ENCODE measurements at regions not wholly inside any gene's neighbourhood (a gene's known extent, or its start where the extent isn't known, plus 50 kb on each side); places are given as distances from the start of the nearest gene placed in this dataset.

GRCh38 chr3:152056481-152056880, 183.0 kb downstream of the SUCNR1 start:
- DNase-seq: no peak

DNA sequence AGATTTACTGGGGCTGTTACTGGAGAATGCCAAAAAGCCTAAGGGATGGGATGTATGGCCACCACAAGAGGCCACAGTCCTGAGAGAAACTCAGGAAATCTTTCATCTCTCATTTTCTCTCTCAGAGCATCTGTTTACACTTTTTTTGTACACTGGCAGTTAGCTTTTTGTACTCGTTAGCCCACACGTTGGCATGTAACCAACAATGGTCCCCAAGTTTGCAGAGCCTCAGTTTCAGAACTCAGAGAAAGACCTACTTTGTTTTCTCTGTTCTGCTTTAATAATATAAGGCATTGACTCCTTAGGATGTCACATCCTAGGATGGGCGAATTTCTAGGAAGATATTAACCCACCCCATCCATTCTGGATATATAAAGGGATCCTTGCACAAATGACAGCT, 183.5 kb downstream of the SUCNR1 start:
- DNase-seq: no peak

DNA sequence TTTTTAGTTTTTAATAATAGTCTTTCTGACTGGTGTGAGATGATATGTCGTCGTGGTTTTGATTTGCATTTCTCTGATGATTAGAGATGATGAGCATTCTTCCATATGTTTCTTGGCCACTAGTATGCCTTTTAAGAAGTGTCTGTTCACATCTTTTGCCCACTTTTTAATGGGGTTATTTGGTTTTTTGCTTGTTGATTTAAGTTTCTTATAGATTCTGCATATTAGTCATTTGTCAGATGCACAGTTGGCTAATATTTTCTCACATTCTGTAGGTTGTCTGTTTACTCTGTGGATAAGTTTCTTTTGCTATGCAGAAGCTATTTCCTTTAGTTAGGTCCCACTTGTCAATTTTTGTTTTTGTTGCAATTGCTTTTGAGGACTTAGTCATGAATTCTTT, 185.4 kb downstream of the SUCNR1 start:
- no peak for DNase-seq

DNA sequence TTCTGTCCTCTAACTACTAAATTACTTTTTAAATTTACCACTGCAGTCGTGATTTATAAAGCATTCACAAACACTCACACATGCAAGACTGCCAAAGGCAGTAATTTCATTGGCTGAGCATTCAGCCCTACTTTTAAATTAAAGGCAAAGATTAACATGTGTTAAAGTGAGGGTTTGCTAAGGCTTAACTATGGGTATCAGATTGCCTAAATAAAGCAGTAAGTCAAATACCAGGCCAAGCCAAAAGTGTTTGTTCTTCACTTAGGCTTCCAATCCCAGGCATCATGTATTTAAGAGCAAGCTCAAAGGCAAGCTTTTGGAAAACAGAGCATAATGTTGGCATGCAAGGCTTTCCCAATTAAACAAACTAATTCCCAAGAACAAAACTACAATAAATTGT, 187.3 kb downstream of the SUCNR1 start:
- DNase-seq: no peak

DNA sequence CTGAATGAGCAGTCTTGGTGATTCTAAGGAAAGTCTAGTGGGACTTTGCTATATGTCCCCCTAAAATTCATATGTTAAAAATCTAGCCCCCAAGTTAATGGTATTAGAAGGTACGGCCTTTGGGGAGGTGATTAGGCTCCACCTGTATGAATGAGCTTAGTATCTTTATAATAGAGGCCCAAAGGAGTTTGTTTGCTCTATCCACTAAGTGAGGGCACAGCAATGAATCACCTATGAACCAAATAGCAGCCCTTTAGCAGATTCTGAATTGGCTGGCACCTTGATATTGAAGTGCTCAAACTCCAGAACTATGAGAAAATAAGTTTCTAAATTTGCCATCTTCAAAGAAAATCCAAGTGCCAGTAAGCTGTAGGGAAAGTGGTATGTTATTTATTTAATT, 187.9 kb downstream of the SUCNR1 start:
- DNase-seq: no peak

DNA sequence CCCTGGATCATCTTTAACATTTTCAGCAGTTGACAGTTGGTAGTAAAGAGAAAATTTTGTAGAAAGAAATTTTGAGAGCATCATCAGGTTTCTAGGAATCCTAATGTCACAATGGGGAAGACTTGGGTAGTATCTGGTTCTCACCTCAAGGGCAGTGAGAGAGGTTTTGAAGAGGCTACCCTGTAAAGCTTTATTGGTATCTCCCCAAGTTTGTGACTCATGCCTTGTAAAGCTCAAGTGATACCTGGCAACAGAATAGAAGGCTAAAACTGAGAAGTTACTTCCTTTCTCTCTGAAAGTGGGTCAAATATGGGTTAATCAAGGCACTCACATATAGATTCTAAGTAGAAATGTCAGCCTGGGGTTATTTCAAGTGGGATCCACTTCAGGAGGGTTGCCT, 196.4 kb downstream of the SUCNR1 start:
- no peak for DNase-seq

DNA sequence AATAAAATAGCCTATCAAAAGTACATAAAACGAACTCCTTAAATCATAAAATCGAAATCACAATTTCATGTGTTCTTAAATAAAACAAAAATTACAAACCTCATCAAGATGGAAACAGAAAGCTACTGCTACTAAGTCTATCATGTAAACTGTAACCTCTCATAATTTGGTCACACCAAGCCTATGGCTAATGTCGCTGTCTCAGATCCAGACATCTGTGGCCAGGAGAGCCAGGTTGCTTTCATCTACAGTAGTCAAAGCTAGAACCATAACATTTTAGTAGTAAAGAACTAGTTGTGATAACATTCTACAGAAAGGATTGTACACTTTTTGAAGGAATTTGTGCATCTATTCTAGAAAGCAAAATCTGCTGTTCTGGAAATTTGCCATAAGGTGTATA, 197.4 kb upstream of the MBNL1 start:
- no peak for DNase-seq

- peak; percentile 20 for DNase-seq
These were observed 196.8 kb upstream of the MBNL1 start for GRCh38 chr3:152071924-152072323.

DNA sequence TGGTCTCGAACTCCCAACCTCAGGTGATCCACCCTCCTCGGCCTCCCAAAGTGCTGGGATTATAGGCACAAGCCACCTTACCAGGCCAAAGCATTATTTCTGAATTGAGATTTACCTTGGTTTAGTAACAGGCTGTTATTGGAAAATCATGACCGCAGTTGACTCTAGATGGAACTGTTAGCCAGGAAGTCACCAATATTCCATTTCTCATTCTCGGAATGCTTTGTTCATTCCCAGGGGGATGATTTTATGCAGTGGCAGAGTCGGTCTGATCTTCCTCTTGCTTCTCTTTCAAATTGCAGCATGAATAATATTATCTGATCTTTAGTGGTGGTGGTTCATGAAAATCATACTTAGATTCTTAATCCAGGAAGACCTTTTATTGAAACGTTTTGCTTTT, 195.5 kb upstream of the MBNL1 start:
- no peak for DNase-seq

DNA sequence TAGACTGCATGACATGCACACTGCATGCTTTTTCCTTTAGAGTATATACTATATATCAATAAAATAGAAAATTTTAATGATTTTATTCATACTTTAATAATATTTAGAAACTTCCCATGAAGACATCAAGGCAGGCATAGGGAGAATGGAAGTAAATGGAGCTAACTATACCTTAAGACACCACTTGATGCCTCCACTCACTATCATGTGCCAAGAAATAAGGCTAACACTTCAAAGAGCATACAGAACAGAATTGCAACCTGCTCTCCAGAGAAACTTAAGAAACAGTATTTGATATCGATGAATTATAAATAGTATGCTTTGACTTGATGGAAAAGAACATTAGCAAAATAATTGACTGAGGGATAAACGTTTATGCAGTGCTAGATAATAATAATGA, 192.6 kb upstream of the MBNL1 start:
- DNase-seq: no peak

- DNase-seq: no peak
These were observed 188.7 kb upstream of the MBNL1 start for GRCh38 chr3:152079980-152080379.

DNA sequence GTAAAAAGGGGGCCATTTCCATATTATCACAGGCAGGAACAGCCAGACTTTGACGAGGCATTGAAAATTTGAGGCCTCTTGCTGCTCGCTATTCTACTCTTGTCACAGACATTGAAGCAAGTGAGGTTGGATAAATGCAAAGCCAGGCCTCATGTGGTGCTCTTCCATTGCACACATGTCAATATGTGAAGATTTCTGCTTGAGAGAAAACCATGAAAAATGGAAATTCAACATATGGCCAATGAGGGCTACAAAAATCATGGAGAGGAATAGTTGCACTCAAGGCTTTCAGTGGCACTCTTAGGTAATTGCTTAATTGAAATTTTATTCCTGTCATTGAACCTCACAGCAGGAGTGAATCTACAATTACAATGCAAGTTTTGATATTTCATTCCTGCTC, 185.6 kb upstream of the MBNL1 start:
- no peak for DNase-seq

DNA sequence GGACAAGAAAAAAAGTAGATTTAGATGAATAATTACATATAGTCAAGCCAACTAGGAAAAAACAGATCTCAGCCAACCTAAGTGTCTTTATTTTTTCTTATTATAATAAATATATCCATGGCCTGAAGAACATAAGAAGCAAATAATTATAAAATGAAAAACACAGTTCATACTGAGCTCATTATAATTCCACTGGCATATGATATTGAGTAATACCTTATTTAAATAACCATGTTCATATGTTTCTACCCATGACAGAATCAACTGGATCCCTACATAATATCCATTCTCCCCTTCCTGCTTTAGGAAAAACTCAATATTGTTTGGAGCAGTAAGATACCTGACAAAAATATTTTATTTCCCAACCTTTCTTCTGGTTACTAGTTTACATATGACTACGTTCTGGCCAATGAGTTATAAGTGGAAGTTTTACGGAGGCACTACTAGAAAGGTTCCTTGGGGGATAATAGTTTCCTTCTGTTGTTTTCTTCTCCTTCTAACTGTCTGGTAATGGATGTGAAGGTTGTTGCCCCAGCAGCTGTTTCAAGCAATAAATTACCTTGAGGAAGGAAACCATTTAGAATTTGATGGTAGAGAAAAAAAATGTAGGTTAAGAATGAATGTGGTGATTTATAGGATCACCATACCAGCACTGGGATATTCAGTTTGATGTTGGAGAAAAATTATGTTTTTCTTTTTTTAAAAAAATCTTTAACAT, 184.1 kb upstream of the MBNL1 start:
- no peak for DNase-seq

- no peak for DNase-seq
These were observed 181.6 kb upstream of the MBNL1 start for GRCh38 chr3:152087153-152087552.

DNA sequence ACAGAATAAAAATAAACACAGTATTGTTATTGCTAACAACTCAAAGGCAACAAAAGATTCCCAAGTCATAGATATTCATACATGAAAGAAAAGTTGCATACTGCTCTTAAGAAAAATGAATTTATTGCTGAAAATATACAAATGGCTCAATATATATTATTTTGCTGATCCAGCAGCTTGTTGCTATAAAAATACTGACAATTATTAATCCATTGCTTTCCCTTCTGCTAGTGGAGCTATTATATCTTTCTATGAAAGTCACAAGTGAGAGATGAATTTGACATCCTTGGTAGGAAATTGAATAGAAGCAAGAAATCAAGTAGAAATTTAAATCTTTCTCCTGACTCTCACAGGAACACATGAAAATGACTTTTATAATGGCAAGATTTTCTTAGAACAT, 179.2 kb upstream of the MBNL1 start:
- no peak for DNase-seq

DNA sequence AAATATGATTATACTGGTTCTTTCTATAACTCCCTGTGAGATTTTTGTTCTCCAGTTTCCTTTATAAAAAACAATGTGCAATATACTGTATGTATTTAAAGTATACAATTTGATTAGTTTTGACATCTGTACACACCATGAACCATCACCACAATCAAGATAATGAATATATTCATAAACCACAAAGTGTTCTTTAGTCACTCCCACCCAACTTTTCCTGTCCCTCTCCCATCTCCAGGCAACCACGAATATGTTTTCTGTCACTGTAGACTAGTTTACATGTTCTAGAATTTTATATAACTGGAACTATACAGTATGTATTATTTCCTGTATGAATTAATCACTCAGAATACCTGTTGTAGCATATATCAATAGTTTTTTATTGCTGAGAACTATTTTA, 177.0 kb upstream of the MBNL1 start:
- no peak for DNase-seq

GRCh38 chr3:152093901-152094300, 174.8 kb upstream of the MBNL1 start:
- no peak for DNase-seq

- no peak for DNase-seq
These were observed 174.3 kb upstream of the MBNL1 start for GRCh38 chr3:152094406-152094805.

DNA sequence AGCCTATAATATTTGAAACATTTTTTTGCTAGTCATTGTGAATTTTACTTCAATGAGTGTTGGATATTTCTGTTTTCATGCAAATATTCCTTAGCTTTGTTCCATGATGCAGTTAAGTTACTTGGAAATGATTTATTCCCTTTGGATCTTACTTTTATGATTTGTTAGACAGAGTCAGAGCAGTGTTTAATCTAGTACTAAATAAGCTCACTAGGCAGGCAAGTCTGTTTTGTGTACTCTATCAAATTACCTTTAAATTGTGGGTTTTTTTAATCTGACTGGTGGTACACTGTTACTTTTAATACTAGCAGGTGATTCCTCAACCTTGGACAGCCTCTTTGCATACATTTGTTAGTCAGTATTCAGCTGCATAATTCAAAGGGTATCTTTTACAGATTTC, 173.3 kb upstream of the MBNL1 start:
- DNase-seq: no peak

DNA sequence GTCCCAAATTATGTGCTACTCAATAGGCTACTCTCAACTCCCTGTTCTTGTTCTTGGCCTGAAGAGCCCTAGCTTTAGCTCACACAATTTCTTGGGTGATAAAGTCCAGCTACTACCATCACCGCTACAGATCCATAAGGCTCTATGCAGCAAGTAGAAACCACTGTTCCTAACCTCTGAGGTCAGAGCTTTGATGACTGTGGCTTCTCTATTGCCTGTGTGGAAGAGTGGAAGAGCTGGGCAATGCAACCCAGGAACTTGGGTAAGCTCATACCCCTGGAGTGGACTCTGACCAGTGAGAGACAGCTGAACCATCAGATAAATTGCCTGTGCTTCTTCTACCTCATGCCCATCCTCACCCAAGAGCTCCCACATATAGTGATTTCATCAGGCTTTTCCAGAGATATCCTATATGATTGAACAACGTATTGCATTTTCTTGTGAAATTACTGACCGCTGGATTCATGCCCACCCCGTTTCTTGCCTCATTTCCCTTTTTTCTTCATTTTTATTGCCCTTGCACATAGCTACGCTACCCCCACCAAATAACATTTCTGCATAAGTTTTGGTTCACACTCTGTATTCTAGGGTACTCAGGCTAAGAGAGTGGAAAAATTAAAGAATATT, 172.3 kb upstream of the MBNL1 start:
- DNase-seq: no peak

DNA sequence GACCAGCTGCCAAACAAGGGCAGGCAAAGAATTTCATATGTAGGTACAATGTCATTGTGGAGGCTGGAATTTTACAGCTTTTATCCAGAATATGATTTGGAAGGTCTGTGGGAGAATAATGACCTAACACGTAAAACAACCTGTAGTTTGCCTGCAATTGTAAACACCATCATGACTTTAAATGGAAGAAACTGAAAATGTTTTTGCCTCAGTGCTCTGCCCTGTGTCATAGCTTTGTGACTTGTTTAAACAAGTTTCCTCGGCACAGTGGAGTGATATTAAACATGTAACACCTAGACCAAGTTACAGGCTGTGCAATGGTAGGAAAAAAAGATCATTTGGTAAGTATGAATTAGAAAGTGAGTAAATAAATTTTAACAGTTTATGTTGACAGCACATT, 171.6 kb upstream of the MBNL1 start:
- DNase-seq: no peak

GRCh38 chr3:152097770-152098169, 171.0 kb upstream of the MBNL1 start:
- DNase-seq: no peak

DNA sequence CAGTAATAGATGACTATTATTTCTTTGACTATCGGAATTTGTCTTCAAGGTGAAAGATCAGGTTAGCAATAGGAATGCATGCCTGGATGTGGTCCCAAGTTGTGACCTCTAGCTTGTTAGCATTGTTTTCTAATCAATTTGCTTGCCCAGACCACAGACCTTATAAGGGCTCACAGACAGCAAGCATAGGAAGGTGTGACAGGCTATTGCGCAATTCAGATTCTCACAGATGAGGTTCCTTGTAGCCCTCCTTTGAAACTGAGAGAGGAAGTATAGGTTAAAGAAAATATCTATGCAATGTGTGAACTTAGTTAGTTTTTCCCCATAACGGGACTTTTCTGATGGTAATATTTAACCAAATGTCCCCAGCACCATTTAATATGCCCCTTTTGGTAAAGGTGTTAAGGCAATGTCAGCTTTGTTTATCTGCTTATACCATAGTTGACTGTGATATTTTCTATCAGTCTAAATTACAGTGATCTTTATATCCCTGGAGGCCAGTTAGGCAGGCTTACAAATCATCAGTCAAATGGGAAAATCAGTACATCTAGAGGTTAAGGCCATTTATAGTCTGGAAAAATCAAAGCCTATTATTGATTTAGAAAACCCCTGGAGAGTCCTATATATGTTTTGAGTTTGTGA, 168.1 kb upstream of the MBNL1 start:
- DNase-seq: no peak

GRCh38 chr3:152102410-152102809, 166.3 kb upstream of the MBNL1 start:
- DNase-seq: no peak

DNA sequence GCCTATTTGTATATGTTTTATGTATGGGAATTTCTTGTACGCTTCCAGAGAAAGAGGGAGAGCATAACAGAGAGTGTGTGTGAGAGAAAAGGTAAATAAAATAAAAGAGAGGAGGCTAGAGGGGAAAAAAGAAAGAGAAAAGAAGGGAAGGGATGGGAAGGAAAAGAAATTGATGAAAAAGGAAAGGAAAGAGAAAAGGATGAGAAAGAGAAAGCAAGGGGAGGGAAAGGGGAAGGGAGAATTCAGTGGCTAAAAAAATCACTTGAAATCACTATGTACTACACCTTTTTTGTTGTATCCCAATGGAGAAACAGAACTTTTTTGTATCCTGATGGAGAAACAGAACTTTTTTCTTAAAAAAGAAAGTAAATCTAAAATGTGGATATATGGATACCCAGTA, 165.5 kb upstream of the MBNL1 start:
- no peak for DNase-seq

Measured in CD4-positive, alpha-beta T cell treated with Interleukin-15 for 1 hour (primary cell).